Lower leg skin (tissue), 4 donors: ENCODE measurements at regions not wholly inside any gene's neighbourhood (a gene's known extent, or its start where the extent isn't known, plus 50 kb on each side); places are given as distances from the start of the nearest gene placed in this dataset.
"Not testable (repeated sequence)": the region's sequence is repeated elsewhere in the genome, so short reads cannot be mapped to it uniquely, and the experiment has no call there.

Experiments
- DNase-seq, 2 donors: peaks; one replicate each; pipeline ENCODE4 v3.0.0-alpha.2; 2019; ENCODE audit warnings: low spot score in 2 of 2
- H3K4me3 ChIP-seq: fragments of 200-600 bp; sonication (generic); 2 replicates; pipeline ENCODE4 v1.5.1; 2017; ENCODE audit warnings: mild to moderate bottlenecking, low read depth; ENCODE audit not compliant: poor library complexity, severe bottlenecking
- CTCF ChIP-seq, 3 donors: fragments of 450-650 bp; IDR thresholded peaks; one replicate each; pipeline ENCODE4 v1.5.1; 2016; ENCODE audit warnings: antibody characterized with exemption in 3 of 3, mild to moderate bottlenecking in 3 of 3, moderate library complexity in 2 of 3
- POLR2A ChIP-seq, 2 donors: fragments of 450-650 bp; IDR thresholded peaks; one replicate each; pipeline ENCODE4 v1.6.1; 2016 to 2017; ENCODE audit warnings: antibody characterized with exemption in 2 of 2, mild to moderate bottlenecking in 1 of 2, moderate library complexity in 1 of 2
- WGBS, 2 donors: methylation state at CpG; one replicate each; pipeline ENCODE4 v1.1.5; 2018; 5-methylcytosine and 5-hydroxymethylcytosine counted together
- intact Hi-C: fragments of 100-400 bp; cut with DNase I; formaldehyde crosslinking; loops from one replicate; pipeline ENCODE4 v1.15.0; 2023; ENCODE audit warnings: low total_unique reads

GRCh38 chr3:72655131-72655551 lies 193.1 kb downstream of the SHQ1 start:
- H3K4me3 ChIP-seq, result no peak overlapping the region
- intact Hi-C loops, result loop anchor here (5.0 kb wide), 1 partner anchor 673 kb away; no protein-coding TSS in a partner anchor
- DNase-seq, result no peak
- no peak for TF ChIP-seq CTCF (IDR thresholded peaks at IDR 0.05)
- WGBS, 2 donors, result 5 to 7% methylated on average over 20 to 26 of the region's 26 CpGs

- intact Hi-C loops, result no loop called here
- no peak for TF ChIP-seq POLR2A (IDR thresholded peaks at IDR 0.05)
- H3K4me3 ChIP-seq, result no peak overlapping the region
- 69 to 70% methylated on average over 4 of the region's 4 CpGs for WGBS, 2 donors
- no peak for DNase-seq
These were observed 195.8 kb downstream of the SHQ1 start for GRCh38 chr3:72652395-72652794.

GRCh38 chr3:72651498-72651897 lies 196.7 kb downstream of the SHQ1 start:
- intact Hi-C loops, result no loop called here
- WGBS, 2 donors, result 89 to 97% methylated on average over 2 of the region's 2 CpGs
- TF ChIP-seq POLR2A (IDR thresholded peaks at IDR 0.05) (no peak), CTCF (IDR thresholded peaks at IDR 0.05) (peak in 1 of 3 donors; percentile 16)
- DNase-seq, result no peak
- H3K4me3 ChIP-seq, result no peak overlapping the region

DNA sequence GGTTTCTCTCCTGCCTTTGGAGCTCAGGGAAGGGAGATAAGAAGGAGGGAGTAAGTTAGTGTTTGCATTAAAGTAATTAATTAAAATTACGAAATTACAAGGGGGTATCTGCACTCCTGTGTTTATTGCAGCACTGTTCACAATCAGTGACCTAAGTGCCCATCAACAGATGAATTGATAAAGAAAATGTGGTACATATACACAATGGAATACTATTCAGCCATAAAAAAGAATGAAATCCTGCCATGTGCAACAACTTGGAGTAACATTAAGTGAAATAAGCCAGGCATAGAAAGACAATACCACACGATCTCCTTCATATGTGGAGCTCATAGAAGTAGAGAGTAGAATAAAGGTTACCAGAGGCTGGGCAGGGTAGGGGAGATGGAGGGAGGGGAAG lies 202.0 kb downstream of the SHQ1 start:
- intact Hi-C loops, result no loop called here
- TF ChIP-seq CTCF (IDR thresholded peaks at IDR 0.05) (no peak), POLR2A (IDR thresholded peaks at IDR 0.05) (no peak)
- no peak for DNase-seq
- 70 to 98% methylated on average over 2 of the region's 2 CpGs for WGBS, 2 donors
- no peak overlapping the region for H3K4me3 ChIP-seq

- intact Hi-C loops, DNase-seq, H3K4me3 ChIP-seq: not testable (repeated sequence)
- 96 to 97% methylated on average over 8 of the region's 8 CpGs for WGBS, 2 donors
These were observed 204.6 kb downstream of the SHQ1 start for GRCh38 chr3:72643635-72644034.

DNA sequence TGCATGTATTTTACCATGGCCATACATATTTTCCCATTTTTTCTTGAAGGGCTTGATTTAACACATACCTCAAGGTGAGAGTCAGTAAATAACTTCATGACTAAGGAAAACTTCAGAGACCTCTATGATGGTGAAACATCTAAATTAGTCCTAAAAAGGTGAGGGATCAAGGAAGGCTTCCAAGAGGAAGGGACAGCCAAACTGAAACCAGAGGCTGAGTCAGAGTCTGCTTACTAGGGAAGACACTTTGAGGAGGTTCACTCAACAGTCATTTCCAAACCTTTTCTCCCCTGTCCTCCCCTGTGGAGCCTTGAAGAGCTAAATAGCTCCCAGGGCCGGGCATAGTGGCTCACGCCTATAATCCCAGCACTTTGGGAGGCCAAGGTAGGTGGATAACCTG lies 206.6 kb downstream of the SHQ1 start:
- no peak for DNase-seq
- no peak for TF ChIP-seq CTCF (IDR thresholded peaks at IDR 0.05)
- no peak for TF ChIP-seq POLR2A (IDR thresholded peaks at IDR 0.05)
- WGBS, 2 donors, result 88 to 97% methylated on average over 2 of the region's 2 CpGs
- H3K4me3 ChIP-seq, result no peak overlapping the region
- intact Hi-C loops, result no loop called here

DNA sequence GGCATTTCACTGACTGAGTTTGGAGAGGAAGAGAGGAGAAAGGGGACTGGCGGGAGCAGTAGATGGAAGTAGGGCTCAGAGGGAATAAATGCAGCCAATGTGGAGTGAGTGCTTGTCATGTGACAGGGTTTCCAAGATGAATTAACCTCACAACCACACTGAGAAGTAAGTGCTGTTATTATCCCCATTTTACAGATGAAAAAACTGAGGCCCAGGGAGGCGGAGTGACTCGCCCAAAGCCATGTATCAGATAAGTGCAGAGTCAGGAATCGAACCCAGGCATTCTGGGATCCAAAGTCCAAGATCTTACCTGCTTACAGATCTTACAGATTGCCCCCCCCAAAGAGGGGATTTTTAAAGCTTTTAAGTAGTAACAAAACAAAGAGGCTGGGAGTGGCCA lies 207.2 kb downstream of the SHQ1 start:
- intact Hi-C loops, result no loop called here
- no peak overlapping the region for H3K4me3 ChIP-seq
- TF ChIP-seq POLR2A (IDR thresholded peaks at IDR 0.05), result no peak
- TF ChIP-seq CTCF (IDR thresholded peaks at IDR 0.05), result no peak
- DNase-seq, result no peak
- 93 to 98% methylated on average over 4 of the region's 4 CpGs for WGBS, 2 donors
